Right lung (tissue), 2 donors: ENCODE measurements at regions not wholly inside any gene's neighbourhood (a gene's known extent, or its start where the extent isn't known, plus 50 kb on each side); places are given as distances from the start of the nearest gene placed in this dataset.
A peak's percentile ranks its signal among the peaks of the same experiment; 100 is the strongest.
"Not testable (repeated sequence)": the region's sequence is repeated elsewhere in the genome, so short reads cannot be mapped to it uniquely, and the experiment has no call there.

ENCODE experiments used
- DNase-seq, 2 donors: peaks; one replicate each; pipeline ENCODE4 v3.0.0-alpha.2; 2013

DNA sequence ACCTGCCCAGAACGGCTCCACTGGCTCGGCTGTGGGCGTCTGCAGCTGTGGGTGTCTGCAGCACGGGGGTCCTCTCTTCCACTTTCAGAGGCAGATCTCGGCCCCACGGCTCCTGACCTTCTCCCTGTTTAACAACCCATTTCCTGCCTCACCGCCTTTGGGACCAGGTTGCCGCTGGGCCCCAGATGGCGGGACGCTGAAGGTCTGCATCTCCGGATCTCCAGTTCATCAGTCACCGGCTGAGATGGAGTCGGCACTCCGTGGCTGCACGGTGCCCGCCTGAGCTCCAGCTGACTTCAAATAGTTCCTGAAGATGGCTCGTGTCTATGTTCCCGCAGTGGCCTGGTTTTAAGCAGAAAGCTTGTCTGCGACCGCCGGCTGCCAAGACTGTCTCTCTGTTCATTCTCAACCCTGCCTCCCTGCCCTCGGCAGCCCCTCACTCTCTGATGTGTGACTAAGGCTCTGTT, 475.9 kb downstream of the BRD1 start:
- no peak for DNase-seq

- no peak for DNase-seq
These were observed 477.1 kb downstream of the BRD1 start for GRCh38 chr22:49350441-49351121.

GRCh38 chr22:49349841-49350381, 477.8 kb downstream of the BRD1 start:
- no peak for DNase-seq

DNA sequence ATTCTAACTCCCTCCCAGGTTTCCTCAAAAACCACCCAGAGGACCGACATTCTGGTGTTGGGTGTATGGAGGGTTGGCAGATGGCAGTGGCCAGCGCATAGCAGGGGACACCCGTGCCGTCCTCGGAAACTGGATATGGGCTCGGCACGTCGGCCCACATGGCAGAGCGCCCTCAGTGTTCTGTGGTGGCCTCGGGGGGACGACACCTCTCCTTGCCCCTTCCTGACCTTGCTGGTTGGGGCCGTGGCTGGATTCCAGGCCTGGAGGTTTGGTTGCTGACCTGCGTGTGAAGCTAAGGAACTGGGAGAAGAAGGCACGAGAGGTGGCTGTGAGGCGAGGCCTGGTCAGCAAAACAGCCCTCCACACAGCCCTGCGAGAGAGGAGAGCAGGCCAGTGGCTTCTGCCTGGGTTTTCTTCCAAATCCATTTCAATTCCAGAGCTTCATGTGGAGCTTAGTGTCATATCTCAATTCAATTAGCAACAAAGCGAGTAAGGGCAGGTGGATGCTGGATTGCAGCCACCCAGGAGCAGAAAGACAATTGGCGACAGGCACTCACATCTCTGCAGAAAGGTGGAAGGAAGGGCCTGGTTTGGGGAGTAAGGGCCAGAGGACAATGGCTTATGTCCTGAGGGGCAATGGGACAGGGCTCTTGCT, 478.4 kb downstream of the BRD1 start:
- DNase-seq, result no peak

DNA sequence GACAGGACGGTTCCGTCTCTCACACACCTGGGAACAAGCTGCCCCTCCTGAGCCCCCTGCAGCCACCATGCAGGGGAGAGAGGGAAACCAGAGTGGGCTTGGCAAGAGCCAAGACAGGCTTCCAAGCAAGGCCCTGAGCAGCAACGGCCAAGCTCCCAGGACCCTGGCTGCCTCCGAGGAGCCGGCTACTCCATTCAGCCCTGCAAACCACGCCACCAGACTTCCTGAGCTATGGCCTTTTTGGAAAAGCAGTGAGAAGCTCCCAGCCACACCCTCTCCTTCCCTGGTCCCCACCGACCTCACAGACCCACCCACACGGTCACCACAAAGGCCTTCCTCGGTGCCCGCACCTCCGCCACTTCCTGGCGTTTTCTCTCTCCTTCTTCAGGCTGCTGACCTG, 479.0 kb downstream of the BRD1 start:
- no peak for DNase-seq

DNA sequence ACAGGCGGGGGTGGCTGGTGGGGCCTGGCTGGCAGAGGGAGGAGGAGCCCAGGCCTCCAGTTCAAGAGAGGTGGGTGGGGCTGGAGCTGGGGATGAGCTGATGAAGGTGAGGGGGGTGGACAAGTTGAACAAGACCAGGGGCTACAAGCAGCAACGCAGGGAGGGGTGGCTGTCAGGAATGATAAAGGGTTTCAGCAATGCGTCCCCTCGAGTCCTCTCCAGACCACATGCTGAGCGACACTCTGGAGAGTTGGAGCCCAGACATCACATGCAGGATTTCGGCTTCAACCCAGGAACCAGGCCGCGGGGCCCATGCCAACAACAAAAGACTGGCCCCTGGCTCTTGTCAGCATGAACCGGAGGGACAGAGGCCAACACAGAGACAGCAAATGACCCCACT, 480.3 kb downstream of the BRD1 start:
- DNase-seq, result no peak

DNA sequence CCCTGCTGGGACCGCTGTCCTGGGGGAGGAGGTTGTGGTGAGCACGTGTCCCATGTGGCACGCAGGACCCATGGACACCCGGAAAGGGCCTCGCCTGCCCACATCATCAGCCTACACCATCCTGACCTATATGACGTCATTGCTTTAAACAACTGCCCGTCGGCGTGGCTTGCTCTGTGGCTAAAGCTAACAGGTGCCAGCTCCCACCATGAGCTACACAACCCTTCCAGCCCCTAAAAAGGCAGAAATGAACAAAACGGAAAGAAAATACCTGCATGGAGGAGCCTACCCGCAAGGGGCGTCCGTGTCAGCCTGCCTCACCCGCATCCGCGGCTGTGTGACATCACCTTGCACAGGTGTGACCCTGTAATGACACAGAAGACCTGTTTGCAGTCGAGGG, 481.8 kb downstream of the BRD1 start:
- DNase-seq, result no peak

DNA sequence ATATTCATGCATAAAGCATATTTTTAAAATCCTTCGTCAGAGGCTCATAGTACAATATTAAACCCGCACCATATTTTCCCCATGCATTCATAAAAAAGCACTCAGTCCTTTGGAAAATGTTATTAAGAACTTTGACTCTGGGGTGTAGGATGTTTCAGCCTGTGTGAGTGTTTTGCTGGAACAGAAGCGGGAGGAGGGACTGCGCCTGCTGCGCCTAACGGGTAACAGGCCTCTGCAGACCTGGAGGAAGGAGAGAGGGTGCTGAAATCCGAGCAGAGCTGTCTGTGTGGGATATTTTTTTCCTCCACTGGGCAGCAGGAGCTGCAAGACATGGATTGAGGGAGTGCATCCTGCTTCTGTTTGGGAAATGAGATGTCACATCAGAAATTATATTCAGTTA, 483.0 kb downstream of the BRD1 start:
- DNase-seq, result peak in 1 of 2 donors; percentile 2

- no peak for DNase-seq
These were observed 483.5 kb downstream of the BRD1 start for GRCh38 chr22:49344161-49344560.

DNA sequence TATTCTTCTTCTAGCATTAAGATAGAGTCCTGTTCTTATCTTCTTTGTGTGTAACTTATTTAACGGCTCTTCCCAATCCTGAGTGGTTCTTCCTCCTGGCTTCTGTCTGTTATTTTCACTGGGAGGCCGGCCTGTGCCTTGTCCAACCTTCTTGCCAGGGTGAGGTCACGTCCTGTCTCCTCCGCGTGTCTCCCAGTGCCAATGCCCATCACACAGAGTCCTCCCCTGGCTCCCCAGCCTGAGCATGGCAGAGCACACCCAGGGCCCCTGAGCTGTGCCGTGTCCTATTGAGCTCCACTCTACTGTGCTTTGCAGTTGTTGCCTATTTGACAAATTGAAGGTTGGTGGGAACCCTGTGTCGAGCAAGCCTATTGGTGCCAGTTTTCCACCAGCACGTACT, 487.3 kb downstream of the BRD1 start:
- DNase-seq, result no peak

GRCh38 chr22:49336483-49336882, 491.2 kb downstream of the BRD1 start:
- not testable (repeated sequence) for DNase-seq

- no peak for DNase-seq
These were observed 492.7 kb downstream of the BRD1 start for GRCh38 chr22:49334976-49335375.

DNA sequence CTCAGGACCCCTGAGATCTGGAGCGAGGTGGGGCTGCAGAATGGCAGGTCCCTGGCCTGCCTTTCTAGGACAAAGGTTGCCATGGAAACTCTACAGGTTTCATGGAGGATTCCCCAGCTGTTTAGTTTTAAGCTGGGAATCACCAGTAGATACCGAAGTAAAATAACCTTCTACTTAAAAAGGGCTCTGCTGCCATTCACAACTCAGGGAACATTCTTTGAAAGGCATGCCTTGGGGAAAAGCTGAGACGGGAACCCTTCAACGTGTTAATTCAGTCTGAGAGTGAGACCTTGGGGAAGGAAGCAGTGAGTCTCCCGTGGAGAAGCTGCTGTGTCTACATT, 493.3 kb downstream of the BRD1 start:
- DNase-seq, result no peak

- DNase-seq, result no peak
These were observed 494.5 kb downstream of the BRD1 start for GRCh38 chr22:49333206-49333605.

- no peak for DNase-seq
These were observed 495.0 kb downstream of the BRD1 start for GRCh38 chr22:49332691-49333090.

DNA sequence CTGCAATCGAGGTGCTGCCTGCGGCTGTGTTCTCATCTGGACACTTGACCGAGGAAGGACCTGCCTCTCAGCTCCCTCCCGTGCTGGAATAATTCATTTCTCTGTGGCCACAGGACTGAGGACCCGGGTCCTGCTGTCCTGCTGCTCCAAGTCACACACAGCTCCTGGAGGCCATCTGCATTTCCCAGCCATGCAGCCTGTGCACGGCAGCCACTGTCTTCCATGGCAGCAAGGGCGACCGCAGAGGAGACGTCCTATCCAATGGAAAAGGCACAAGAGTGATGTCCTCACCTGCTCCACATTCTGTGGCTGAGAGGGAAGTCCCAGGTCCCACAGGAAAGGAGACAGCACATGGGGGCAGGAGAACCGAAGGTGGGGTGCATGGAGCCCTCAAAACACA, 495.8 kb downstream of the BRD1 start:
- no peak for DNase-seq

DNA sequence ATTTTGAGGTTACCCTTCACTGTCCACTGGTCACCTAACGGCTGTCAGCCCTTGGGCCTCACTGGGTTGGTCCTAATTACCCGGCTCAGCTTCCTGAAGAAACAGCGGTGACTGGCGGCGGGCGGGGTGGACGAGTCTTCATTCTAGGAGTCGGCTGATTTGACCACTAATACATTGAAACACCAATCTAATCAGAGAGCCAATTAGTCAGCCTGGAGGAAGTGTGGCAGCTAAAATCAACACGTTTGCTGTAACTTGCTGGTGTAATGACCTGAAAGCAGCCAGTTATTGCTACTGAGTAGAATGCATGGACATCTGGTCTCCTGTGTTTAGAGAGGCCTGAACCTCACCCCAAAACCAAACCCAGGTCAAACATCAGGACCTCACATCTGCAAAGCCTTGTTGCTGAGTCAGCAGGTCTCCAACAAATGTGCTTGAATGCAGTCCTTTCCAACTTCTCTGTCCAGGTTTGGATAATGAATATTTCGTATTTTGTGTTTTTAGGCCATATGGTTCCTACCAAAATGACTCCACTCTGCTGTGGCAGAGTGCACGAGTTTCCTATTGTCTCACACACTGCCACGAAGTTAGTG, 496.4 kb downstream of the BRD1 start:
- no peak for DNase-seq

DNA sequence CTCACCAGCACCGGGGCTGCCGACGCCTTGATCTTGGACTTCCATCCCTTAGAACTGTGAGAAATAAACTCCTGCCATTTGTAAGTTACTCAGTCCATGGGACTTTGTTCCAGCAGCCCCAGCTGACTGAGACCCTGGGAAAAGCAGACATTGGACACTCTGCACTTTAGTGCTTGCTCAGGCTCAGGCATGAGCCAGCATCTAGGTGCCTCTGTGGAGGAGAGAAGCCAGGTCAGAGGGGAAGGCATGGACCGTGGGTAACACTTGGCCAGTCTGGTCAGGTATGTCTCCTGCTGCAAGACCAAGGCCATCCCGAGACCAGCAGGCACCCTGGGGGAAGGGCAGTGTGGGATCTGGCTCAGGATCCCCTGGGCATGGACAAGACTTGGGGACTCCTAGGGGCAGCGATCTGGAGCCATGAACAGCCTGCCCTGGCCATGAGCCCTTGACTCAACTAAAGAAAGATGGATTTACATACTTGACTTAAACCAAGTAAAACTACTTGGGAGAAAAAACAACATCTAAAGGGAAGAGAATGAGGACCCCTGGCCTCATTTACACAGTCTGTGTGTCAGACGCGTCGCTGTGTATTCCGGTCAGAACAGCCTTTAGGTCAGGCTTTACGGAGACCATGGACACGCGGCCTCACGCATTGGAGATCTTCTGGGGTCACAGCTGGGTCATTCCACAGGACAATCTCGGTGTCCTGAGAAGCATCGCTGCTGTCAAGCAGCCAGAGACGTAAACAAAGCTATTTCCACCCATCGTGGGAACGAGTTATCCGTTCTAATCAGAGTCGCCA, 497.1 kb downstream of the BRD1 start:
- no peak for DNase-seq

DNA sequence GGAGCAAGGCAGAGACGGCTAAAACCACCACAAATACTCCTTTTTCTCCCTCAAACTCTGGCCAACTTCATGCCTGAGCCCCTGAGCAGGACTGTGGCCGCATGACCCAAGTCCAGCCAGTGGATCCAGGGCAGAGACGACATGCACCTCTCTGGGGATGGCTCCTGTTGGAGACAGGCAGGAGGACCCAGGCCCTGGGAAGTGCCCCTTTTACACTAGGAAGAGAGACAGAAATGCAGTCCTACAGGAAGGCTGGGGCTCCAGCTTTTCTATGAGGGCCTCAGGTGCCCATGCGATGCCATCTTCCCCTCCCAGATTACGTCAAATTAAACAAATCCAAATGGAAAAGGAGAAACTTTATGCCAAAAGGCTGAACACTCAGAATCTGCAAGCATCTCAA, 498.0 kb downstream of the BRD1 start:
- DNase-seq, result no peak

DNA sequence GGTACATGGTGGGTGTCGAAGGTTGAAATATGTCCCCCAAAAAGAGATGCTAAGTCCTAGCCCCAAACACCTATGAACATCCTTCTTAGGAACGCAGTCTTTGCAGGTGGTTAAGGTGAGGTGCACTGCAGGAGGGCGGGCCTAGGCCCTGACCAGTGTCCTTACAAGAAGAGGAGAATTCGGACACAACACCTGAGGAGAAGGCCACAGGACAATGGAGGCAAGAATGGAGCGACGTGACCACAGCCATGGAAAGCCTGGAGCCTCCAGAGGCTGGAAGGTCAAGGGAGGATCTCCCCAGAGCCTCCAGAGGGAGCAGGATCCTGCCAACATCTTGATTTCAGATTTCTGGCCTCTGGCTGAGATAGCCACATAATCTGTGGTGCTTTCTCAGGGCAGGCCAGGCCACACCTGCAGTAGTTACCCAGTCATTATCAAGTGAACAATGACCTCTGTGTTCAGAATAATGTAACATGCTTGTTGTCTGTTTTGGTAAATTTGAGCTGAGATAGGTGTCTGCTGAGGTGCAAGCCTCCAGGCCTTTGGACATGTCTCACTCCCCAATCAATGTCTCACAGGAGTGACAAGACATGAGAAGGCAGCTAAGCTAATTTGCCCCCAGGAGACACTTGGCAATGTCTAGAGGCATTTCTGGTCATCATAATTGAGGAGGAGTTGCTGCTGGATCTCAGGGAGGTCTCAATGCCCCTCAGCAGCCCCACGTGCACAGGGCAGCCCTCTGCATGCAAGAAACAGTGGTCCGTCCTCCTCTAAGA, 498.9 kb downstream of the BRD1 start:
- no peak for DNase-seq

DNA sequence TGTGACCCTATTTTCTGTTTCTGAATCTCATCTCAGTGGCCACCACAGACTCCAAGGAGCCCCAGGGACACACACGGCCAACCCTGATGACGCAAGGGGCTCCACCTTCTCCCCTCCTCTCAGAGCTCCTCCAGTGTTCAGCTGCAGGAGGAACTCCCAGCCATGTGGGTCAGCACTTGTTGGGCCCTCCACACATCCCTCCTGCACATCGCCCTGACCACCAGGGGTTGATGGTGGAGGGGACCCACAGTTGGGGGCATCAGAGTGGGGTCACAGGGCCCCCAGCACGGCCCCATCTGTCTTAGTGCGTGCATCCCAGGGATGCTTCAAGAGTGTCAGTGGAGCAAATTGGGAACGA, 499.6 kb downstream of the BRD1 start:
- no peak for DNase-seq
